HPDE6-E6E7 (cell line): ENCODE measurements at regions not wholly inside any gene's neighbourhood (a gene's known extent, or its start where the extent isn't known, plus 50 kb on each side); places are given as distances from the start of the nearest gene placed in this dataset.
A peak's percentile ranks its signal among the peaks of the same experiment; 100 is the strongest.

Experiments used
- DNase-seq: peaks from one replicate; pipeline ENCODE4 v3.0.0; 2011; ENCODE audit warnings: missing footprints; ENCODE audit errors: extremely low spot score

DNA sequence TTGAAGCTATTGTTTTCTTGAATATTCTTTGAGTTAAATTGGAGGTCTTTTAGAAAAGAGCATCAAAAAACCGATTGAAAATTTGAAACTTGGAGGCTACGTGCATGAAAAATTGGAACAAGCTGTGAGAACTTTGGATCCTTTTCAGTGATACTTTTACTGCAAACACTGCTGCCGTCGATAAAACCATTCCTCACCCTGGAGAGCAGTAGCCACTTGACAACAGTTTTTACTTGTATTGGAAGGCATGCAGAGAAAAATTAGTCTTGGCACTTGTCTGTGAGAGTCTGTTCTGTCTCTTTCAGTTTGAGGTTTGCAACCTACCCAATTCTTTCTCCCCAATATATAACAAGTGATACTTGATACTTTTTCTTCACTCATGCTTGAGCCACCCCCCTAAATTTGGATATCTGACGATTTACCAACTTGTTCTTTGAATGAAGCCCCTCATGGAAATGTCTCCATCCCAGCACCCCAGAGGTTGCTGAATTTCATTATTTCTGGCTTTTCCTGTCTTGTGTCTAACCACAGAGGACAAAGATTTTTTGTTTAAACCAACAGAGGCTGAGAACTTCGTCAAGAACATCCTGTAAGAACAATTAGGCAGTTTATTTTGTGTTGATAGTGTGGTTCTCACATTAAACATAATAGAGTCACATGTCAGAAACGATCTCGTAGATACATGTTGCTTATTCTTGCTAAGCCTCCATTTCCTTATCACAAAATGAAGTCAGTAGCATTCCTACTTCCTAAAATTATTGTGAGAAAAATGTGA lies 307.3 kb upstream of the PLSCR5 start:
- DNase-seq: no peak

GRCh38 chr3:146903927-146904326 lies 298.8 kb upstream of the PLSCR5 start:
- no peak for DNase-seq

- no peak for DNase-seq
These were observed 294.0 kb upstream of the PLSCR5 start for GRCh38 chr3:146899171-146899570.

GRCh38 chr3:146896711-146897110 lies 291.6 kb upstream of the PLSCR5 start:
- DNase-seq: no peak

DNA sequence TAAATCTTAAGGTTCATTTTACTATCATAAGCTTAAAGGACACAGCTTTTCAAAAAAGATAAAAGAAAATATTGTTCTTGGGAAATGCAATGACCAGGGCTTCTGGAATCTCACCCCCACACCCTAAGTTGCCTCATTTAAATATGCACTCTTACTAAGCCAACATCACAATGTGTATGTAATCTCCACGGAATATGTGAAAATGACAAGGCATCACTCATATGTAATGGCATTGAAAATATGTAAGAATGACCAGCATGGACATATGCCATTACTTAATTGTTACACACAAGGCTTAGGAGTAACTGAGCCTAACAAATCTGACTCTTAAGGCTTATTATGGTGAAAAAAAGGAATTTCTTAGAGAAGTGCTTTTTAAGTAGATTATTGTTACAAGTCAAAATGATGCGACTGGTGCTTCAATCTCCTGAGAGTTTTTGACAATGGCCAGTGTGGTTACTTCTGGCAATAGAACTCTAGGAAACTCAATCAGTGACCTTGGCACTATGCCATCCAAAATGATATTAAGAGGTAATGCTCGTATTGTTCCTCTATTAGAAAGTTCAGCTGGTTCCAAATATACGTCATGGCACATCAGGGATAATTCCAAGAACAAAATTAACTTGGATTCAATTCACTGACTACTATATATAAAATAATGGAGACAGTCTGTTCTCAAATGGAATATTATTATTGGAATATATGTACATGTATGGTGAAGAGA lies 290.0 kb upstream of the PLSCR5 start:
- peak; percentile 5 for DNase-seq

- DNase-seq: no peak
These were observed 289.3 kb upstream of the PLSCR5 start for GRCh38 chr3:146894406-146894805.

DNA sequence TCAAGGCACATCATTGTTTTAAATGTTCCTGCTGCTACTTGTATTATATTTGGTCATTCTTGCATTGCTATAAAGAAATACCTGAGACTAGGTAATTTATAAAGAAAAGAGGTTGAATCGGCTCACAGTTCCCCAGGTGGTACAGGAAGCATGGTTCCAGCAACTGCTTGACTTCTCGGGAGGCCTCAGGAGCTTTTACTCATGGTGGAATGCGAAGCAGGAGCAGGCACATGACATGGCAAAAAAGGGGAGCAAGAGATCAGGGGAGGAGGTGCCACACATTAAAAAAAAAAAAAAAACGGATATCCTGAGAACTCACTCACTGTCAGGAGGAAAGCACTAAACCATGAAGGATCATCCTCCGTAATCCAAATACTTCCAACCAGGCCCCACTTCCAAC lies 286.9 kb upstream of the PLSCR5 start:
- no peak for DNase-seq

DNA sequence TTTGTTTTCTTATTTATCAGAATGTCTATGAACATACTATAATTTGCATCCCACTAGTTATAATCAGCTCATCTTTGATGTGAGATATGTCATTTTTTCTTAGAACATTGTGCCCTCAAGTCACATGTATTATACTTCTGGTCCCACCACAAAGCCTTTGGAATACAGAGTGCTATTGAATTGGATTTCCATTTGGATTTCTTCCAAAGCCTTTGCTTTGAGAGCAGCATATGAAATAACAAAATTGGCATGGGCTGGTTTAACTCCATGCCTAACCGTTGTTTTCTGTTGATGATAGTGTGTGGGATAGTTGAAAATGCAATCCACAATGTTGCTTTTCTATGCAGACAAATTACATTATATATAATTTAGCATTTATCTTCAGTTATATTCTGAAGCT lies 284.5 kb upstream of the PLSCR5 start:
- DNase-seq: no peak

DNA sequence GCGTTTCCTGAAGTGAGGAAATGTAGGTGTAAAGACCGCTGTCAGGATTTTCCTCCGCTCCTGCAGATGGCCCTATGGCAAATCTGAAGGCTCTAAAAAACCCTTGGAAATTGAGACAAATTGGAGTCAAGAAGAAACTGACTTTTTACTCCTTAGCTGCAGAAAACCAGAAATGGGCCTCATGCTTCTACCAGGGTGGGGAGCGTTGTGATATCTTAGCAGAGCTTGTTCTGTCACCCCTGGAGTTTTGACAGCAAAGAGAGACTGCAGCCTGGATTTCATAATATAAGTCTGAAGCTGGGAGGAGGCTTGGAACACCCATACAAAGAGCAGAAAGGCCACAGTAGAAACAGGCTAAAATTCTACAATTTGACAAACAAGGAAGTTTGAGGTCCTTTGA lies 283.0 kb upstream of the PLSCR5 start:
- DNase-seq: no peak

DNA sequence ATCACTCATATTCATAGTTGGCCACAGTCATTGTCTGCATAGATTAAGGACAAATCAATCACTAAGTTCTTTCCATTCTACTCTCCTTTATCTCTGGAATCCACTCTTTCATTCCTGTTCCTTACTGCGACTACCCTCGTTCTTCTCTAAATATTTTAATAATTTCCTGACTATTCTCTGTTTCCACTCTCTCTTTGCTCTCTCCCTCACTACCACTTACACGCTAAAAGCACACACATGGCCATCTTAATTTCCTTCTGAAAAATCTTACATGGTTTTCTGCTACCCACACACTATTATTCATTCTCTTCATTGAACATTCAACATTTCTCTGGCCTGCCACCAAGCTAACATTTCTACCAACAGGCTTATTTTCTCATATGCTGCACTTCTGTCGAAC lies 279.6 kb upstream of the PLSCR5 start:
- DNase-seq: no peak

- no peak for DNase-seq
These were observed 279.1 kb upstream of the PLSCR5 start for GRCh38 chr3:146884296-146884695.

- no peak for DNase-seq
These were observed 278.1 kb upstream of the PLSCR5 start for GRCh38 chr3:146883288-146883687.

DNA sequence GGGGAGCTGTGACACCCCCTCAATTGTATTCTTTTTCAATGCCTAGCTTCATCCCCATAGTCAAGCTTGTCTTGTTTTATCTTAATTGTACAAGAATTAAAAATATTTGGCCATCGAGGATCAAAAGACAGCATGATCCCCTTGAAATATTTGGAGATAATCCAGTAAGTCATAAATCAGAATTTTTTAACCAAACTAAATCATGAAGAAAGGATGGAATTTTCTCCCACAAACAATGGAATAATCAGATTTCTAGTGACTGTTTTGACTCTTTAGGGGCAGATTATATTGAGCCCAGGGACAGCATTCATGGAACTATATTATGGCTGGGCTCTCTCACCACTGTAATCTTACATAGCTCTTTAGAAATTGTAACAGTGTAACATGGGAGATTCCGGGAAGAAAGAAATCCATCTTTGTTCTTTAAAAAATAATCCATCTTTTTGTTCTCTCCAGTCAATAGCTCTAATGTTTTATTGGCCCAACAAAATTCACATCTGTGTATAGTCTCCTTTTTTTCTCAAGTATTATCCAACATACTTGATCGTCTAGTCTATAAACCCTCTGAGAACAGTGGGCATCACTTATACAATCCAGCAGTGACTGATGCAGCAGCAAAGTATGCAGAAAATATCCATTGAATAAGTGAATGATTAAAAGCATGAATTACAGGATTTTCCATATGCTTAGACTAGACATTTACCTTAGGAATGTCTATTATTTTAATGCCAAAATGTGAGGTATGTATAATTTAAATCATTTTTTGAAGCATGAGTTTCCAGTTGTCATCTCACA lies 277.0 kb upstream of the PLSCR5 start:
- DNase-seq: no peak

DNA sequence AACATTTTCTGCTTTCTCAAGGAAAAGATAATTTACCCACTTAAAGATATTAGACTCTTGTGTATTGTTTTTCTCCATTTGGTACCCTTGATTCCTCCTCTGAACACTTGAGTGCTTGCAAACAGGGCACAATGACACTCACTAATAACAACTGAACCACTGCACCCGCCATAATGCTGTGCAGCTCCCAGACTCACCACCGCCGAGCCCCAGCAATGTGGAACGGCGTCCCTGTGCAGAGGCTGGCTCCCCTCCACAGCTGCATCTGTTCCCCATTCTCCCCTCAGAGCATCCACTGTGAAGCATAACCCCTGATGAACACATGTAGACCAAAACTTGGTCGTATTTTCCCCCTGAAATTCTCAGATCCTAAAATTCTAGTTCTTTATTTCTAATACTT lies 276.2 kb upstream of the PLSCR5 start:
- no peak for DNase-seq

DNA sequence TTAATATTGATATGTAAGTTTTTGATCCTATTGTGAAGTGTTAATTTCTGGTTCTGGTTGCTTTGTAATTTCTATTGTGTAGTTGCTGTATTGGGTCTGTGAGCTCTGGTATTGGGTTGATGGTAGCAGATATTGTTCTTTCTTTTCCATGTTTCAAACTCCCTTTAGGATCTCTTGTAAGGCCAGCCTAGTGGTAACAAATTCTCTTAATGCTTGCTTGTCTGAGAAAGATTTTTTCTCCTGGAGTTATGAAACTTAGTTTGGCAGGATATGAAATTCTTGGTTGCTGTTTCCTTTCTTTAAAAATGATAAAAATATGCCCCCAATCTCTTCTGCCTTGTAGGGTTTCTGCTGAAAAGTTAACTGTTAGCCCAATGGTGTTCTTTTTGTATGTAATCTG lies 268.6 kb upstream of the PLSCR5 start:
- no peak for DNase-seq

DNA sequence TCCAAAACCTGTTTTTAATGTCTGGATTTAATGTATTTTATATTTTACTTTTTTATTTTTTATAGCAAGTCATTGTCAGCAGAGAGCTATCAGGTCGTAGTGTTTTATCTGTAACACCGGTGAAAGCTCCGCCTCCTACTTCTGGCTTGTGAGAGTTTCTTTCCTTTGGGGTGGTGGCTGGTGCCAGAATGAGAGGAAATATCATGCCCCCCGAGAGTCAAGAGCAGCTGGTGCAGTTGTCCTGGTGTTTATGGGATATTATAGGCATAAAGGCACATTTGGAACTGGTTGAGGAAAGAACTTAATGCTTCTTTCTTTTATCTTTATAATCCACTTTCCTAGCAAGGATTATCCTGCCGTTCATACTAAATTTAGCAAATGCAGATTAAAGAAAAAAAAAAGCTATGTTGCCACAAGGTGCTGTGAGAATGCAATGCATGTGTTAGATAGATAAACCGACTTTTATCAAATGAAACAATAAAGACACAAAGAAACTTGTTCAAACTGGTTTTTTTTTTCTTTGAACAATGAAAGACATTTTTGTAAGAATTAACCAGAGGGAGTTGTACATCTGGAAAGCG lies 260.1 kb upstream of the PLSCR5 start:
- no peak for DNase-seq

DNA sequence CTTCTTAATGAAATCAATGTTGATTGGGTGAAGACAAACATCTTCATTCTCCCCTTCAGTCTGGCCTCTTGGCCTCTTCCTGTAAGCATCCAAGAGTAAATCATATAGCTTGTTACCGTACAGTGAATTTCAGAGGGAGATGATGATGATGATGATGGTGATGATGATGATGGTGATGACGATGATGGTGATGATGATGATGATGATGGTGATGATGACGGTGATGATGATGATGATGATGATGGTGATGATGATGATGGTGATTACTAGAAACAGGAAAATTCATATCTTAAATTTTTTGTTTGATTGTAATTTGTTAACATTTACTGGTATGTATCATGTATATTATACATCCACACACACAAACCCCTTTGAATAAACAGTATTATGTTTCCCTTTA lies 256.1 kb upstream of the PLSCR5 start:
- DNase-seq: no peak

DNA sequence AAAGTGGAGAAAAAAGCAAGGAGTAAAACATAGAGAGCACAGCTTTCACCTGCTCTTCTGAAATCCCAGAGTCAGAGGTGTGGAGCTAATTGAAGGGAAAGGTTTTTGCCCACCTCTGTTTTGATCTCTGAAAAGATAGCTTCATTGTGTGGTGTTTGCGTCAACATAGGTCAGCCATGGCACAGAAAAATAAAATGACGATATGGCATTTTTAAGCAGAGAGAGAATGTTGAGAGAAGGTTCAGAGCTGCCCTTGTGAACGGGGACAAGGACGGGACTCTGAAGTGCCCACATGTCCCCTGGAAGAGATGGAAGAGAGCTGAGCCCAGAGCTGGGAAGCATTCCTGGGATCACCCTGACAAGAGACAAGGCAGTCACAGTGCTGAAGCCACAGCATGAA lies 249.4 kb upstream of the PLSCR5 start:
- DNase-seq: no peak

- no peak for DNase-seq
These were observed 246.5 kb upstream of the PLSCR5 start for GRCh38 chr3:146851665-146852064.

GRCh38 chr3:146845361-146845760 lies 240.2 kb upstream of the PLSCR5 start:
- DNase-seq: no peak

- DNase-seq: no peak
These were observed 238.3 kb upstream of the PLSCR5 start for GRCh38 chr3:146843476-146843875.

- no peak for DNase-seq
These were observed 234.7 kb upstream of the PLSCR5 start for GRCh38 chr3:146839727-146840375.
